H9 (cell line): ENCODE measurements at regions not wholly inside any gene's neighbourhood (a gene's known extent, or its start where the extent isn't known, plus 50 kb on each side); places are given as distances from the start of the nearest gene placed in this dataset.

Experiments used
- DNase-seq: peaks from one replicate; pipeline ENCODE4 v3.0.0-alpha.2; 2017
- H2AFZ ChIP-seq: one replicate; pipeline ENCODE4 v1.6.1; 2013; ENCODE audit warnings: mild to moderate bottlenecking, low read length, control low read depth, moderate library complexity
- H2AK5ac ChIP-seq: 2 replicates; pipeline ENCODE4 v1.6.1; 2013; ENCODE audit warnings: low read length, control low read depth, mixed read lengths; ENCODE audit not compliant: insufficient read length
- H2BK120ac ChIP-seq: one replicate; pipeline ENCODE4 v1.6.1; 2013; ENCODE audit warnings: low read depth, mild to moderate bottlenecking, low read length, control low read depth, inconsistent platforms; ENCODE audit not compliant: poor library complexity, severe bottlenecking
- H2BK12ac ChIP-seq: 2 replicates; pipeline ENCODE4 v1.6.1; 2013; ENCODE audit warnings: low read length, control low read depth, mixed read lengths, low read depth; ENCODE audit not compliant: insufficient read length
- H2BK15ac ChIP-seq: 2 replicates; pipeline ENCODE4 v1.6.1; 2013; ENCODE audit warnings: low read depth, low read length, control low read depth
- H2BK20ac ChIP-seq: one replicate; pipeline ENCODE4 v1.6.1; 2013; ENCODE audit warnings: low read depth, mild to moderate bottlenecking, low read length, control low read depth, inconsistent platforms; ENCODE audit not compliant: poor library complexity, severe bottlenecking
- H2BK5ac ChIP-seq: 2 replicates; pipeline ENCODE4 v1.6.1; 2013; ENCODE audit warnings: low read length, control low read depth, mixed read lengths; ENCODE audit not compliant: insufficient read length
- H3K14ac ChIP-seq: 2 replicates; pipeline ENCODE4 v1.6.1; 2013; ENCODE audit warnings: low read length, control low read depth; ENCODE audit not compliant: insufficient read depth
- H3K18ac ChIP-seq: 2 replicates; pipeline ENCODE4 v1.6.1; 2013; ENCODE audit warnings: low read depth, mild to moderate bottlenecking, mixed read lengths, low read length, control low read depth; ENCODE audit not compliant: insufficient read length
- H3K23ac ChIP-seq: 2 replicates; pipeline ENCODE4 v1.6.1; 2013; ENCODE audit warnings: low read length, control low read depth, mixed read lengths, low read depth; ENCODE audit not compliant: insufficient read length
- H3K23me2 ChIP-seq: 2 replicates; pipeline ENCODE4 v1.6.1; 2013; ENCODE audit warnings: low read depth, mild to moderate bottlenecking, mixed read lengths, low read length, control low read depth; ENCODE audit not compliant: insufficient read length, poor library complexity, severe bottlenecking
- H3K27ac ChIP-seq: 2 replicates; pipeline ENCODE4 v1.5.1; 2013; ENCODE audit warnings: low read length, control low read depth, mixed read lengths, low read depth; ENCODE audit not compliant: insufficient read length
- H3K27me3 ChIP-seq: 2 replicates; pipeline ENCODE4 v1.6.1; 2013; ENCODE audit warnings: low read length, control low read depth, inconsistent platforms; ENCODE audit not compliant: insufficient read depth
- H3K4ac ChIP-seq: 2 replicates; pipeline ENCODE4 v1.6.1; 2013; ENCODE audit warnings: low read depth, mild to moderate bottlenecking, control low read depth, inconsistent platforms, low read length, moderate library complexity
- H3K4me1 ChIP-seq: 2 replicates; pipeline ENCODE4 v1.6.1; 2013; ENCODE audit warnings: low read length, control low read depth, inconsistent platforms; ENCODE audit not compliant: insufficient read depth
- H3K4me2 ChIP-seq: 2 replicates; pipeline ENCODE4 v1.6.1; 2013; ENCODE audit warnings: low read length, control low read depth, mixed read lengths; ENCODE audit not compliant: insufficient read length, insufficient read depth
- H3K56ac ChIP-seq: 2 replicates; pipeline ENCODE4 v1.6.1; 2013; ENCODE audit warnings: low read depth, mild to moderate bottlenecking, mixed read lengths, low read length, control low read depth; ENCODE audit not compliant: insufficient read length
- H3K79me1 ChIP-seq: 2 replicates; pipeline ENCODE4 v1.6.1; 2013; ENCODE audit warnings: low read depth, mild to moderate bottlenecking, moderate library complexity, low read length, control low read depth, inconsistent platforms; ENCODE audit not compliant: insufficient read depth, poor library complexity, severe bottlenecking
- H3K79me2 ChIP-seq: 2 replicates; pipeline ENCODE4 v1.6.1; 2013; ENCODE audit warnings: low read length, control low read depth, inconsistent platforms; ENCODE audit not compliant: insufficient read depth
- H3K9ac ChIP-seq: 2 replicates; pipeline ENCODE4 v1.6.1; 2013; ENCODE audit warnings: low read length, control low read depth, mixed read lengths; ENCODE audit not compliant: insufficient read length; ENCODE audit errors: extremely low read depth
- H3K9me3 ChIP-seq: one replicate; pipeline ENCODE4 v1.6.1; 2013; ENCODE audit warnings: low read depth, low read length, inconsistent platforms; ENCODE audit not compliant: control insufficient read depth
- H3T11ph ChIP-seq: one replicate; pipeline ENCODE4 v1.6.1; 2013; ENCODE audit warnings: mild to moderate bottlenecking, low read length, control low read depth, inconsistent platforms
- H4K20me1 ChIP-seq: one replicate; pipeline ENCODE4 v1.6.1; 2013; ENCODE audit not compliant: control insufficient read depth, insufficient read length, insufficient read depth
- H4K5ac ChIP-seq: 2 replicates; pipeline ENCODE4 v1.6.1; 2013; ENCODE audit warnings: low read depth, mild to moderate bottlenecking, mixed read lengths, low read length, control low read depth; ENCODE audit not compliant: insufficient read length
- H4K8ac ChIP-seq: replicated peaks from 2 replicates; pipeline ENCODE4 v1.6.1; 2013; ENCODE audit warnings: low read length, control low read depth, mixed read lengths, low read depth; ENCODE audit not compliant: insufficient read length
- H4K91ac ChIP-seq: 2 replicates; pipeline ENCODE4 v1.6.1; 2013; ENCODE audit warnings: low read depth, mild to moderate bottlenecking, moderate library complexity, mixed read lengths, low read length, control low read depth; ENCODE audit not compliant: insufficient read length
- H3K27ac Mint-ChIP-seq, 3 experiments: 2 replicates in 2 of 3; 3 replicates in 1 of 3; pipeline ENCODE4 v1.8.0; 2020 to 2021; ENCODE audit warnings: mixed read lengths in 3 of 3, mild to moderate bottlenecking in 1 of 3, moderate library complexity in 1 of 3
- H3K27me3 Mint-ChIP-seq: 2 replicates; pipeline ENCODE4 v1.8.0; 2021; ENCODE audit warnings: low read depth, mild to moderate bottlenecking, moderate library complexity, mixed read lengths
- H3K36me3 Mint-ChIP-seq, 3 experiments: 2 replicates in 2 of 3; 3 replicates in 1 of 3; pipeline ENCODE4 v1.8.0; 2020 to 2021; ENCODE audit warnings: low read depth in 3 of 3, mixed read lengths in 3 of 3; ENCODE audit not compliant: insufficient read depth in 1 of 3
- H3K4me1 Mint-ChIP-seq, 2 experiments: 2 replicates each; pipeline ENCODE4 v1.8.0; 2020; ENCODE audit warnings: mixed read lengths in 2 of 2
- H3K4me3 Mint-ChIP-seq, 2 experiments: 2 replicates in 1 of 2; 3 replicates in 1 of 2; pipeline ENCODE4 v1.8.0; 2020 to 2021; ENCODE audit warnings: mild to moderate bottlenecking in 2 of 2, mixed read lengths in 2 of 2, moderate library complexity in 1 of 2
- H3K9me3 Mint-ChIP-seq, 2 experiments: 2 replicates in 1 of 2; 3 replicates in 1 of 2; pipeline ENCODE4 v1.8.0; 2020; ENCODE audit warnings: mild to moderate bottlenecking in 2 of 2, mixed read lengths in 2 of 2, moderate library complexity in 1 of 2
- CTCF ChIP-seq: fragments of 200-600 bp; sonication (generic); conservative IDR thresholded peaks from 3 replicates; pipeline ENCODE4 v1.8.0; 2021; ENCODE audit warnings: antibody characterized with exemption, mild to moderate bottlenecking
- WGBS: extraction: QIAGEN DNeasy Blood & Tissue Kit; methylation state at CpG from one replicate; pipeline ENCODE4 v1.1.7; 2013; ENCODE audit warnings: missing lambda C conversion rate, low lambda C conversion rate, mixed read lengths; ENCODE audit not compliant: insufficient read length; ENCODE audit errors: extremely low coverage; 5-methylcytosine and 5-hydroxymethylcytosine counted together

- Histone ChIP-seq H3K27ac (no peak overlapping the region), H3K9me3 (no peaks in the 10 kb centered on the region), H3K79me1 (no peaks in the 10 kb centered on the region), H2BK120ac (no peak overlapping the region), H3K56ac (no peak overlapping the region), H3K27me3 (no peaks in the 10 kb centered on the region), H4K8ac (no peak overlapping the region), H3K9ac (no peak overlapping the region), H3K4me2 (no peak overlapping the region), H2BK12ac (no peak overlapping the region), H4K5ac (no peak overlapping the region), H3K18ac (no peak overlapping the region), H3T11ph (no peak overlapping the region), H2BK20ac (no peak overlapping the region), H2BK15ac (no peak overlapping the region), H2AFZ (no peak overlapping the region), H3K4me1 (no peaks in the 10 kb centered on the region), H3K79me2 (no peaks in the 10 kb centered on the region), H3K23me2 (no peaks in the 10 kb centered on the region), H4K20me1 (no peaks in the 10 kb centered on the region), H3K4ac (no peak overlapping the region), H2AK5ac (no peak overlapping the region), H3K23ac (no peak overlapping the region), H4K91ac (no peak overlapping the region), H2BK5ac (no peak overlapping the region), H3K14ac (no peak overlapping the region)
- Mint-ChIP-seq H3K27me3 (no peaks in the 10 kb centered on the region), H3K9me3 (0 out of 5 replicates have a peak, but pooled peaks cover 0 to 2% of the 10 kb centered on the region in 2 experiments), H3K36me3 (no peaks in the 10 kb centered on the region), H3K4me3 (no peak overlapping the region), H3K27ac (no peak overlapping the region; a peak in 1 of 7 replicates), H3K4me1 (no peaks in the 10 kb centered on the region)
- TF ChIP-seq CTCF: no peak
- DNase-seq: no peak
- no CpG with 5 or more reads among the region's 1 CpG for WGBS
Observed at GRCh38 chr4:148958317-148958716, 516.1 kb upstream of the NR3C2 start.
